AG04449 (cell line): ENCODE measurements at regions not wholly inside any gene's neighbourhood (a gene's known extent, or its start where the extent isn't known, plus 50 kb on each side); places are given as distances from the start of the nearest gene placed in this dataset.

Experiments used
- CTCF ChIA-PET: fragments of 350-600 bp; formaldehyde crosslinking; extraction: SDS; loops from one replicate; lab custom pipeline; 2021; ENCODE audit warnings: antibody characterized with exemption; lab: Yijun Ruan, JAX
- POLR2A ChIA-PET: fragments of 400-600, 350-600 bp; formaldehyde crosslinking; extraction: SDS; loops from one replicate; lab custom pipeline; 2020; ENCODE audit warnings: antibody characterized with exemption, inconsistent platforms; lab: Yijun Ruan, JAX
- DNase-seq: peaks from one replicate; pipeline ENCODE4 v3.0.0-alpha.2; 2010; ENCODE audit warnings: low read depth, low spot score
- H3K4me3 ChIP-seq: 2 replicates; pipeline ENCODE4 v1.5.1; 2011; ENCODE audit warnings: low read depth, mild to moderate bottlenecking, control low read depth, low read length
- CTCF ChIP-seq: IDR thresholded peaks from one replicate; pipeline ENCODE4 v1.5.1; 2011; ENCODE audit warnings: mild to moderate bottlenecking, moderate library complexity, low read length, control low read depth, inconsistent platforms; ENCODE audit not compliant: insufficient read depth; ENCODE audit errors: missing control alignments

GRCh38 chr21:24179110-24179509 lies 1428.2 kb downstream of the MRPL39 start:
- DNase-seq: no peak
- H3K4me3 ChIP-seq: no peak overlapping the region
- ChIA-PET POLR2A (no interaction called here), CTCF (interaction anchor here (0.6 to 0.9 kb wide), 2 partner anchors 9 to 1055 kb away, joined by 3 read pairs; no protein-coding TSS in a partner anchor)
- TF ChIP-seq CTCF: no peak

- TF ChIP-seq CTCF: no peak
- DNase-seq: no peak
- CTCF ChIA-PET: no interaction called here
- POLR2A ChIA-PET: no interaction called here
- H3K4me3 ChIP-seq: no peak overlapping the region
These were observed 1432.2 kb downstream of the MRPL39 start for GRCh38 chr21:24175106-24175505.

- no peak for DNase-seq
- no peak for TF ChIP-seq CTCF
- no peak overlapping the region for H3K4me3 ChIP-seq
- CTCF ChIA-PET: no interaction called here
- POLR2A ChIA-PET: no interaction called here
These were observed 1435.5 kb downstream of the MRPL39 start for GRCh38 chr21:24171736-24172135.

GRCh38 chr21:24163539-24163938 lies 1443.7 kb downstream of the MRPL39 start:
- no peak for TF ChIP-seq CTCF
- ChIA-PET CTCF (no interaction called here), POLR2A (no interaction called here)
- DNase-seq: no peak
- no peak overlapping the region for H3K4me3 ChIP-seq

GRCh38 chr21:24160528-24160927 lies 1446.8 kb downstream of the MRPL39 start:
- DNase-seq: no peak
- ChIA-PET CTCF (no interaction called here), POLR2A (no interaction called here)
- TF ChIP-seq CTCF: no peak
- no peak overlapping the region for H3K4me3 ChIP-seq

- DNase-seq: no peak
- TF ChIP-seq CTCF: no peak
- POLR2A ChIA-PET: no interaction called here
- H3K4me3 ChIP-seq: no peak overlapping the region
- CTCF ChIA-PET: no interaction called here
These were observed 1454.1 kb downstream of the MRPL39 start for GRCh38 chr21:24153137-24153536.
